ENCODE measurements at regions not wholly inside any gene's neighbourhood (a gene's known extent, or its start where the extent isn't known, plus 50 kb on each side); places are given as distances from the start of the nearest gene placed in this dataset.

- TF ChIP-seq RBBP5 (IDR thresholded peaks at IDR 0.05; ENCODE audit: borderline replicate concordance, low read depth, low read length) (no peak), E2F6 (IDR thresholded peaks at IDR 0.05) (no peak), SIRT6 (IDR thresholded peaks at IDR 0.05; ENCODE audit: low read length) (no peak), CREB1 (IDR thresholded peaks at IDR 0.05) (no peak), ATF3 (IDR thresholded peaks at IDR 0.05; ENCODE audit: insufficient read depth, low read depth, low read length) (no peak), NANOG (IDR thresholded peaks at IDR 0.05; ENCODE audit: insufficient read depth, low read depth, low read length, poor library complexity, severe bottlenecking) (no peak), SAP30 (IDR thresholded peaks at IDR 0.05; ENCODE audit: insufficient read depth, insufficient replicate concordance, low read length) (no peak), MAFK (IDR thresholded peaks at IDR 0.05; ENCODE audit: low read depth, low read length) (no peak)
Measured at GRCh38 chr6:19906171-19906570, 69.0 kb downstream of the ID4 start (continued).

All from H1 (cell line).